ENCODE measurements at regions not wholly inside any gene's neighbourhood (a gene's known extent, or its start where the extent isn't known, plus 50 kb on each side); places are given as distances from the start of the nearest gene placed in this dataset.

GRCh38 chr11:42085736-42086135 is 626.3 kb upstream of the LRRC4C start:
- TF ChIP-seq ZNF317 (CRISPR knock-in tag; IDR thresholded peaks at IDR 0.05): no peak
- TF ChIP-seq ESRRA (CRISPR knock-in tag; IDR thresholded peaks at IDR 0.05; ENCODE audit: low read depth): no peak
- TF ChIP-seq CSRNP1 (CRISPR knock-in tag; IDR thresholded peaks at IDR 0.05): no peak
- TF ChIP-seq POLR2A (IDR thresholded peaks at IDR 0.05; ENCODE audit: insufficient read depth in 1 of 2, low read depth in 2 of 2, low read length in 2 of 2): no peak
- no peak for TF ChIP-seq EP300 (IDR thresholded peaks at IDR 0.05; ENCODE audit: low read depth in 2 of 2, low read length in 2 of 2)
- TF ChIP-seq EP300 (CRISPR knock-in tag; IDR thresholded peaks at IDR 0.05; ENCODE audit: borderline replicate concordance): no peak
- TF ChIP-seq ZNF367 (CRISPR knock-in tag; IDR thresholded peaks at IDR 0.05; ENCODE audit: borderline replicate concordance): no peak
- TF ChIP-seq CTCF (CRISPR knock-in tag; IDR thresholded peaks at IDR 0.05): no peak
- TF ChIP-seq ZNF121 (CRISPR knock-in tag; IDR thresholded peaks at IDR 0.05): no peak
- TF ChIP-seq SCMH1 (CRISPR knock-in tag; IDR thresholded peaks at IDR 0.05; ENCODE audit: borderline replicate concordance): no peak
- TF ChIP-seq SRF (IDR thresholded peaks at IDR 0.05; ENCODE audit: low read depth, low read length): no peak
- TF ChIP-seq SIN3B (IDR thresholded peaks at IDR 0.05; ENCODE audit: low read length): no peak
